Sigmoid colon (tissue), 6 donors: ENCODE measurements at regions not wholly inside any gene's neighbourhood (a gene's known extent, or its start where the extent isn't known, plus 50 kb on each side); places are given as distances from the start of the nearest gene placed in this dataset.

ENCODE experiments used
- DNase-seq: peaks from one replicate; pipeline ENCODE4 v3.0.0-alpha.2; 2019
- H3K27ac ChIP-seq, 4 donors: fragments of 200-600 bp; sonication (generic); one replicate each; pipeline ENCODE4 v1.5.1; 2016 to 2019; ENCODE audit warnings: mild to moderate bottlenecking in 1 of 4
- H3K27me3 ChIP-seq, 3 donors: fragments of 200-600 bp; sonication (generic); one replicate each; pipeline ENCODE4 v1.5.1; 2019; ENCODE audit warnings: mild to moderate bottlenecking in 1 of 3
- H3K36me3 ChIP-seq, 4 donors: fragments of 200-600 bp; sonication (generic); one replicate each; pipeline ENCODE4 v1.5.1; 2016 to 2019
- H3K4me1 ChIP-seq, 4 donors: fragments of 200-600 bp; sonication (generic); one replicate each; pipeline ENCODE4 v1.5.1; 2017 to 2019
- H3K4me3 ChIP-seq, 4 donors: fragments of 200-600 bp; sonication (generic); one replicate each; pipeline ENCODE4 v1.5.1; 2017 to 2019; ENCODE audit warnings: mild to moderate bottlenecking in 2 of 4, moderate library complexity in 1 of 4
- H3K9me3 ChIP-seq, 4 donors: fragments of 200-600 bp in 3 of 4; sonication (generic) in 3 of 4; one replicate each; pipeline versions ENCODE4 v1.5.1 to v1.6.1; 2013 to 2019
- CTCF ChIP-seq, 4 experiments: fragments of 450-650 bp in 3 of 4; fragments of 200-600 bp in 1 of 4; IDR thresholded peaks; one replicate each; pipeline ENCODE4 v1.5.1; 2016 to 2019; ENCODE audit warnings: antibody characterized with exemption in 4 of 4, mild to moderate bottlenecking in 3 of 4, moderate library complexity in 2 of 4
- EP300 ChIP-seq, 4 donors: sonication (generic); formaldehyde crosslinking; IDR thresholded peaks; one replicate each; pipeline ENCODE4 v1.6.1; 2017; ENCODE audit warnings: antibody characterized with exemption in 4 of 4
- POLR2A ChIP-seq, 2 donors: fragments of 450-650 bp; IDR thresholded peaks; one replicate each; pipeline ENCODE4 v1.6.1; 2016; ENCODE audit warnings: antibody characterized with exemption in 2 of 2, mild to moderate bottlenecking in 2 of 2, moderate library complexity in 2 of 2
- POLR2AphosphoS5 ChIP-seq, 4 donors: sonication (generic); formaldehyde crosslinking; IDR thresholded peaks; one replicate each; pipeline ENCODE4 v1.6.1; 2017; ENCODE audit warnings: antibody characterized with exemption in 4 of 4
- WGBS, 2 donors: extraction: QIAGEN DNeasy Blood & Tissue Kit; methylation state at CpG; one replicate each; pipeline ENCODE4 v1.1.7; 2013; 5-methylcytosine and 5-hydroxymethylcytosine counted together
- intact Hi-C: fragments of 100-400 bp; cut with DNase I; formaldehyde crosslinking; loops from one replicate; pipeline ENCODE4 v1.15.1; 2023
- donor health status: healthy with polysubstance abuse.
- donor health status: healthy.

- no peaks in the 10 kb centered on the region for H3K4me1 ChIP-seq
- no peak overlapping the region for H3K4me3 ChIP-seq
- WGBS, 2 donors, result 80 to 82% methylated on average over 6 of the region's 6 CpGs
- H3K27ac ChIP-seq, result no peak overlapping the region
- H3K9me3 ChIP-seq, result peaks cover 0 to 3% (median 0%) of the 10 kb centered on the region in 4 donors
- H3K27me3 ChIP-seq, result no peaks in the 10 kb centered on the region
- DNase-seq, result no peak
- H3K36me3 ChIP-seq, result no peaks in the 10 kb centered on the region
- intact Hi-C loops, result no loop called here
- TF ChIP-seq CTCF (IDR thresholded peaks at IDR 0.05), result no peak
- TF ChIP-seq EP300 (IDR thresholded peaks at IDR 0.05), result no peak
- no peak for TF ChIP-seq POLR2A (IDR thresholded peaks at IDR 0.05)
- TF ChIP-seq POLR2AphosphoS5 (IDR thresholded peaks at IDR 0.05), result no peak
These were observed 1104.6 kb downstream of the OTOL1 start for GRCh38 chr3:162601101-162601670.

GRCh38 chr3:162602619-162603018, 1106.0 kb downstream of the OTOL1 start:
- Histone ChIP-seq H3K9me3 (peaks cover 0 to 3% (median 0%) of the 10 kb centered on the region in 4 donors), H3K27me3 (no peaks in the 10 kb centered on the region), H3K4me1 (no peaks in the 10 kb centered on the region), H3K4me3 (no peak overlapping the region), H3K27ac (no peak overlapping the region), H3K36me3 (no peaks in the 10 kb centered on the region)
- no peak for DNase-seq
- TF ChIP-seq POLR2AphosphoS5 (IDR thresholded peaks at IDR 0.05) (no peak), EP300 (IDR thresholded peaks at IDR 0.05) (no peak), POLR2A (IDR thresholded peaks at IDR 0.05) (no peak), CTCF (IDR thresholded peaks at IDR 0.05) (no peak)
- intact Hi-C loops, result no loop called here
- WGBS, 2 donors, result 82 to 86% methylated on average over 3 of the region's 3 CpGs

- no peaks in the 10 kb centered on the region for H3K4me1 ChIP-seq
- no peaks in the 10 kb centered on the region for H3K27me3 ChIP-seq
- no peak overlapping the region for H3K27ac ChIP-seq
- H3K4me3 ChIP-seq, result no peak overlapping the region
- peaks cover 0 to 3% (median 0%) of the 10 kb centered on the region in 4 donors for H3K9me3 ChIP-seq
- TF ChIP-seq CTCF (IDR thresholded peaks at IDR 0.05) (no peak), POLR2A (IDR thresholded peaks at IDR 0.05) (no peak), POLR2AphosphoS5 (IDR thresholded peaks at IDR 0.05) (no peak), EP300 (IDR thresholded peaks at IDR 0.05) (no peak)
- intact Hi-C loops, result no loop called here
- no peak for DNase-seq
- 70 to 81% methylated on average over 4 of the region's 4 CpGs for WGBS, 2 donors
- H3K36me3 ChIP-seq, result no peaks in the 10 kb centered on the region
These were observed 1109.1 kb downstream of the OTOL1 start for GRCh38 chr3:162605651-162606204.

- WGBS, 2 donors, result 71 to 79% methylated on average over 2 of the region's 2 CpGs
- no peak overlapping the region for H3K4me3 ChIP-seq
- no peak for DNase-seq
- no peaks in the 10 kb centered on the region for H3K36me3 ChIP-seq
- intact Hi-C loops, result no loop called here
- H3K4me1 ChIP-seq, result no peaks in the 10 kb centered on the region
- no peaks in the 10 kb centered on the region for H3K27me3 ChIP-seq
- TF ChIP-seq POLR2AphosphoS5 (IDR thresholded peaks at IDR 0.05), result no peak
- no peak for TF ChIP-seq EP300 (IDR thresholded peaks at IDR 0.05)
- no peak for TF ChIP-seq POLR2A (IDR thresholded peaks at IDR 0.05)
- no peak for TF ChIP-seq CTCF (IDR thresholded peaks at IDR 0.05)
- peaks cover 0 to 3% (median 0%) of the 10 kb centered on the region in 4 donors for H3K9me3 ChIP-seq
- no peak overlapping the region for H3K27ac ChIP-seq
These were observed 1113.7 kb downstream of the OTOL1 start for GRCh38 chr3:162610261-162610660.

- H3K27me3 ChIP-seq, result no peaks in the 10 kb centered on the region
- TF ChIP-seq POLR2AphosphoS5 (IDR thresholded peaks at IDR 0.05), result no peak
- no peak for TF ChIP-seq EP300 (IDR thresholded peaks at IDR 0.05)
- no peak for TF ChIP-seq CTCF (IDR thresholded peaks at IDR 0.05)
- no peak for TF ChIP-seq POLR2A (IDR thresholded peaks at IDR 0.05)
- WGBS, 2 donors, result 75 to 81% methylated on average over 2 of the region's 2 CpGs
- no peaks in the 10 kb centered on the region for H3K36me3 ChIP-seq
- no peak overlapping the region for H3K27ac ChIP-seq
- DNase-seq, result no peak
- intact Hi-C loops, result no loop called here
- H3K9me3 ChIP-seq, result no peaks in the 10 kb centered on the region
- H3K4me3 ChIP-seq, result no peak overlapping the region
- H3K4me1 ChIP-seq, result no peaks in the 10 kb centered on the region
These were observed 1116.4 kb downstream of the OTOL1 start for GRCh38 chr3:162612991-162613390.
